ENCODE measurements at regions not wholly inside any gene's neighbourhood (a gene's known extent, or its start where the extent isn't known, plus 50 kb on each side); places are given as distances from the start of the nearest gene placed in this dataset.
A peak's percentile ranks its signal among the peaks of the same experiment; 100 is the strongest.

GRCh38 chr17:72429066-72429638 is 308.3 kb downstream of the SOX9 start:
- no peak for ATAC-seq

DNA sequence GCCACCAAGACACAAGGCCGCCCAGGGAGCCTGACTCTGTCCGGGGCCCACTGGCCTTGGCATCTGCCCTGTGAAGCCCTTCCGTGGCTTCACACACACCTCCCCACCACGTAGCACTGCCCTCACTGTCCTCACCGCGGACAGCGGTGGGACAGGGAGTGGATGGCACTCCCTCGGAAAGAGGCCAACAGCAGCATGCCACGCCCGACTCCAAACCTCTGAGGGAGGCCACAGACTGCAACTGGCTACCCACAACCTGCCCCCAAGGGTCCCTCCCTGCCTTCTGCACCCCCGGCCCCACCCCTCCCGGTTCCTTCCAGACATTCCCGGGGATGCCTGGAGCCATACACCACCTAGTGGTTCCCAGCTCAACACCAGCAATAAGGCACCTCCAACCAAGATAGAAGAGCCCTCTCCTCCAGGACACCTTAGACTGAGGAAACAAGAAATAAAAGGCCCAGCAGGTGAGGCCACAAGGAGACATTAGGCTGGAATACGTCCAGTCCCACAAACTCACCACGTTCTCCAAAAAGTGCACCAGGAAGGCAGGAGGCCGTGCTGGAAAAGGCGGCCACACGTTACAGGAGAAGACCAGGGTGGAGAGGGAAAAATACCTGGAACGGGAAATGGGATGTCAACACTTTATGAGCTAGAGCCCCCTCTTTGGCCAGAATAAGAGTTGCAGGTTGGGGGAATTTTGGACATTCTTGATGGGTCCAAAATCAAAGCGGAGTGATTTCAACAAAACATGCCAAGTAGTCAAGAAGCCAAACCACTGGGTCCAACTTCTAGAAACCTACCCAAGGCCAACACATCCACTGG is 310.0 kb downstream of the SOX9 start:
- ATAC-seq = peak; percentile 44

- no peak for ATAC-seq
Measured at GRCh38 chr17:72432143-72432621, 311.4 kb downstream of the SOX9 start.

GRCh38 chr17:72432881-72433280 is 312.1 kb downstream of the SOX9 start:
- ATAC-seq = no peak

- ATAC-seq = no peak
Measured at GRCh38 chr17:72433797-72434196, 313.0 kb downstream of the SOX9 start.

GRCh38 chr17:72434581-72434980 is 313.8 kb downstream of the SOX9 start:
- no peak for ATAC-seq

DNA sequence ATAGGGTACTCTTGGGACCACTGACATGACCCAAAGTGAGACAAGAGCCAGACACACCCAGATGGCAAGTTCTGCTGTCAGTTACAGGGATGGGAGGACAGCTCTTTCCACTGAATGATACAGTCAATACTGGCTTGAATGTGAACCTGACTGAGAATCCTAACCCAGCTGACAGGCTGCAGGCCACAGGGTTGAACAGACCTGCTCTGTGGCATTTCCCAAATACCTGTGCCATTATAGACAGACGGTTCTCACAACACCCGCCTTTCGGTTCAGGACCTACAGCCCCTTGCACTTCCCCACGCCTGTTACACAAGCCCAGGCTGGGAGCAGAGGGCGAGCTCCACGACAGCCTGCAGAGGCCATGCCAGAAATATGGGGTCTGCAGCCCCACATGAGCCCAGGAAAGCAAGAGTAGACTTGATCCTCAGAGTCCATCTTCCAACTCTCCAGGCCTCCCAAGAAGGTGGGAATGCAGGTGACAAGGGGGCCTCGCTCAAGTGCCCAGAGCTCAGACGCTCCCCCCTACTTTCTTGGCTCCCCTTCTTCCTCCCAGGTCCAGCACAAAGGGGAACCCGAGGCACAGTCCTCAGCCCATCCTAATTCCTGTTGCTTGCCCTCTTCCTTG is 314.3 kb downstream of the SOX9 start:
- peak; percentile 60 for ATAC-seq

DNA sequence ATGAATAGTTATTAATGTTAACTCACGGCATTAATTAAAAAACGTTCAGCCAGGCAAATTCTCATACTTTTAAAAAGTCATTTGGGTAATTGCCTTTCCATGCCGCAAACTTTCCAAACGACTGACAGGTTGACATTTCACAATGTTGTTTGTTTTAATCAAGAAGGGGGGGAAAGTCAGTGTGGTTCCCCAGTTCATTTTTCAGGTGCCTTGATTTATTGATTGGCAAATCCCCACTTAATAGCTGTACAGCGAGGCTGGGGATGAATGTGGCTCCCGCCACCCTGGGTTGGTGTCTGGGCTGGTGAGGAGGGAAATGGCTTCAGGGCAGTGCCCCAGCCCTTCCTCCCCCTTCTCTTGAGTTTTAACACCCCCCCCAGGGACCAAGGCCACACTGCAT is 318.0 kb downstream of the SOX9 start:
- no peak for ATAC-seq

DNA sequence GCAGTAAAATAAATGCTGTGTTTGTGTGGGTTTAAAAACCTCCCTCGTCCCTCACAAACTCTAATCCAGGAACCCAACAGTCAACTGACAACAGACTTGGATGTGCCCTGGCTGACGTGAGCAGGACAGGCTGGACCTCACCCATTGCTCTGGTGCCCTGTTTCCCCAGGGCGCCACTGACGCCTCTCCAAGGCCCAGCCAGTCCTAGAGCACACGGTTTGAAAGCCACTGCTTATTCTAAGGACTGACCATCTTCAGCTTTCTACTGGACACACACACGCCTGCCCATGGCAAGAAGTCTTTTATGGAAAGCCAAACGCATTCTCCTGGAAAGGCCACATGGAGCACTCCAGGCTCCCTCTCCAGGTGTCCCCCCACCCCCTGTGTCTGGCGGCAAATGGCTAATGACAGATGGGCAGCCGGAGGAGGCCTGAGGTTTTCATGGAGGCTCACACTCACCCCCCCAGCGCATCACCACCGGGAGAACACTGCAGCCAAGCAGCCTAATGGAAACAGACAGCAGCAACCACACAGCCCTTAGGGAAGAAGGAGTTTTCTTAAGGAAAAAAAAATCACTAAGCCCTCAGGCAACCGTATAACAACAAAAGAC is 319.2 kb downstream of the SOX9 start:
- no peak for ATAC-seq

GRCh38 chr17:72440961-72441360 is 320.1 kb downstream of the SOX9 start:
- no peak for ATAC-seq

DNA sequence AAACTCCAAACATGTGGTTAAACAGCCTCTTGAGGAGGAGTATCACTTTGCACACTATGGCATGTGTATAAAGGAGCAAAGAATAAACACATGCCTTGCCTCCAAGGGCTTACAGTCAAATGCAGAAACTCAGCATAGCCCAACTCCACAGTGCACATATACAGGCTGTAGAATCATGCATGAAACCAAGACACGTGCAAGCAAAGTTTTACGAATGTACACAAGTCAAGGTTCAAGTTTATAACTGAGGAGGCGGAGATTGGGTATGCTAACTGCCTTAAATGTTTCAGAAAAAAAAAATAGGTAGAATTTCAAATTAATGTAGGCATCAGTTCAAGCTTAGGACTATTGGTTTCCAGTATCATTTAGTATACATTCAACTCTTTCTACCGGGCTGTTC is 321.1 kb downstream of the SOX9 start:
- ATAC-seq = no peak

GRCh38 chr17:72444517-72445054 is 323.8 kb downstream of the SOX9 start:
- no peak for ATAC-seq

DNA sequence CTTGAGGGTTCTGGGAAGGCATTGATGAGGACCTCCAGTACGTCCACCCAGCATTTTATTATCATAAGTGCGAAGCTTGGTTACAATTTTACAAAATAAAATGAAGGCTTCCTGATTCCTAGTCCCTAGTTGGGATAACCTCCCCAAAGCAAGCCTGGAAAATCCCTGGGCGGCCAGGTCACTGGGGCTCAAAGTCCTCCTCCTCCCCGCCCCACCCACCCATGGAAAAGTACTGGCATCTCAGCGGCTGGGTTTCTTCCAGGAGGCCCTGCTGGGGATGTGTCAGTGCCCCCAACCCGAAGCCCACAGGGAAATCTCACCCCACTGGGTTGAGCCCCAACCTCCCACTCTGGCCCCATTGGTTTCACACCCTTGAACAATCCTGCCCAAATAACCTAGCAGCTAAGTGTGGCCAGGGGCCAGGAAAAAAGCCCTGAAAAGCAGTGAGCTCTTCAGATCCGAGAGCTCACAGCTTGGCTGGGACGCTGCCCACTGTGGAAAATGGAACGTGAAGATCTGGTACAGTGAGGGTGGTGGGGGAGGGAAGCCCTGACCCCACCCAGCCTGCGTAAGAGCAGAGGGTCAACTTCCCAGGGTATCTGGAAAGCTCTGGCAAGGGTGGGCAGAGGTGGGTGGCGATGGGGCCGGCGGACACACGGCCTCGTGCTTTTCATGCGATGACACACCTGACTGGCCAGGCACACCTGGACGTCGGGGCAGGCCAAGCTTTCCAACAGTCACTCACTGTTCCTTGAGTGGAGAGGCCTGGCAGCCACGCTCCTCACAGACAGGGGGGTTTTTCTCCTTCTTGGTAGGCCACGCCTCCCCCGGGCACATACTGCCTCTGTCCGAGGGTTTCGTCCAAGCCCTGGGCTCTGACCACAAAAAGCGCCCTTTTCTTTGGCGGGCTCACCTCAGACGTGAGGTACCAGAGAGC is 324.5 kb downstream of the SOX9 start:
- no peak for ATAC-seq

- ATAC-seq = no peak
Measured at GRCh38 chr17:72446118-72446517, 325.3 kb downstream of the SOX9 start.

- ATAC-seq = no peak
Measured at GRCh38 chr17:72446525-72447250, 325.9 kb downstream of the SOX9 start.

DNA sequence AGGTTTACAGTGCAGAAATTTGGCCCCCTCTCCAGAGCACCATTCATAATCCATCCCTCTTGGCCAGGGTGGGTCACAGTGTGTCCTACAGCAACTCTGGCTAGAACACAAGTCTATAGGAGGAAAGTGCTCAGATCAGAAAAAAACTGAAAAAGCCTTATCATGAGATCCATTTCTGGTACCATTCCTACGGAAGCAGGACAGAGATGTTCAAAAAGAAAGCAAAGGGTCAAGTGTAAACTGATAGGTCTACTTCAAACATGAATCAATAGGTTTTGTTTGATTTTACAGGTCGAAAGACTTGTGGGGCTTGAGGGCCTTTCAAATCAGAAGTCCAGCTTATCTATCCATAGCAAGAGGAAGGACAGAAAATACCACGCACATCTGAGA is 326.4 kb downstream of the SOX9 start:
- ATAC-seq = no peak

DNA sequence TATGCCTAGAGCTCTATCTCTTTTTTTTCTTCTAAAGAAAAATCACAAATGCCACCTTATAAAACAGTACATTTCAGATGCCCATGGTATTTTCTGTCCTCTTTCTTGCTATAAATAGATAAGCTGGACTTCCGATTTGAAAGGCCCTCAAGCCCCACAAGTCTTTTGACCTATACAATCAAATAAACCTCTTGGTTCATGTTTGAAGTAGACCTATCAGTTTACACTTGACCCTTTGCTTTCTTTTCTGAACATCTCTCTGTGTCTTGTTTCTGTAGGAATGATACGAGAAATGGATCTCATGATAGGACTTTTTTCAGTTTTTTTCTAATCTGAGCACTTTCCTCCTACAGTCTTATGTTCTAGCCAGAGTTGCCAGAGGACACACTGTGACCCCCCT is 327.2 kb downstream of the SOX9 start:
- ATAC-seq = no peak

DNA sequence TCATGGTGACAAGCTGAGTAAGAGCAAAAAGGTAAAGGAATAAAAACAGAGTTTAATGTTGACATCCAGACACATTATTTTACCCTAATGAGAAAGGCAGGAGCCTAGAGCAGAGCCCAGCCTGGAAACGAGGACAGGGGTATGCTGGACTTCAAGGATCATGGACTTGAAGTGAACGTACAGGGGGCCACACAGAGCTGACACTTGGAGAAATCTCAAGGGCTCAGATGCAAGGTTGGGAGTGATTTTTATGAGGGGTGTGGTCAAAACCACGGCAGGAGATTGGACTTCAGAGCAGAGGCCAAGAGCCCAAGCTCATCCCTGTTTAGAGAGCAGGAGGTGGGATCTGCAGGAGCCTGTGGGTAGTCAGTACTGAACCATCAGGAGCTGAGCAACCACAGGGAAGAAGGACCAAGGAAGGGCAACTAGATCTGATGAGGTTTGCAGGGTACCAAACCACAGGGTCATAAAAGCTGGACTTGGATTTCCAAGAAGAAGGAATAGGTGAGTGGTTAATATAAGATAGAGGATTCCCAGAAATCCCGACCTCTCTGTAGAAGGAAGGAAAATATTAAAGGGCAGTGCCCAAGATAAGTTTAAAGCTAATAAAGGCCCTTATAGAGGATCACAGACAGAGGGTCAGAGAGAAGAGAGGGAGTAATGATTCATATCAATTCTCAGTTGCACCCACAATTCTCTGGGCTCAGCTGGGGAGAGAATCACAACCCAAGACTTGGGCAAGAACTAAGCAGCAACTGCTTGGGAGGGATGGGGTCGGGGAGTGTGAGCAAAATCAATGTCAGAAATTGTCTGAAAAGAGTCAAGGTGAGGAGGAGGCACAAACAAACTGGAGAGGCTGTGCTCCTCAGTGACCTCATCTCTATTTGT is 331.7 kb downstream of the SOX9 start:
- ATAC-seq = no peak

DNA sequence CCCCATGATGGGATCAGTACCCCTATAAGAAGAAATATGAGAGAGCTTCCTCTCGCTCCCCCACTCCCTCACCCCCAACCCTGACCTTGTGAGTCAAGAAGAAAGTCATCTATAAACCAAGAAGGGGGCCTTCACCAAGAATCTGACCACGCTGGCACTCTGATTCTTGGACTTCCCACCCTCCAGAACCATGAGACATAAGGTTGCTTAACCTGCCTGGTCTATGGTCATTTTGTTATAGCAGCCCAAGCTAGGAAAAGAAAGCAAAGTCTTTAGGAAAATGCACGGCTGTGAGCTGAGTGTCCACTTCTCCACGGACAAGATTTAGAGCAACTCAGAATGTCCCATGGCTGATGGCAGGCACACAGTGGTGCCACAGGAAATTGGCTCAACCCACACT is 333.5 kb downstream of the SOX9 start:
- no peak for ATAC-seq

DNA sequence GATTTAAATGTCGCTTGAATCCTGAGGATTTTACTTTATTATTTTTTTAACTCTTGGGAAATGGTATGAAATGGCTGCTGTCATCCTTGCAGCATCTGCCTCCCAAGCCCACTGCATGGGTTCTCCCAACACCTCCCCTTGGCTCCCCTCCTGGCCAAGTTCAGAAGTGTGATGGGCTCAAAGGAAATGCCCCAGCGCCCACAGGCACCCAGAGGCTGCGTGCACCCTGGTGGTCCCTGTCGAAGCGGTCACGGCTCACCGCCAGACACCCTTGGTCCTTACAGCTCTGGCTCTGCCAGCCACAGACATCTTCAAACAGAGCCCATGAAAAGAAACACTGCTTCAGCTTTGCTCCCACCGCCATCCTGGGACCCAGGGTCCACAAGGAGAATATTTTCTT is 334.7 kb downstream of the SOX9 start:
- no peak for ATAC-seq
